ENCODE measurements at regions not wholly inside any gene's neighbourhood (a gene's known extent, or its start where the extent isn't known, plus 50 kb on each side); places are given as distances from the start of the nearest gene placed in this dataset.

DNA sequence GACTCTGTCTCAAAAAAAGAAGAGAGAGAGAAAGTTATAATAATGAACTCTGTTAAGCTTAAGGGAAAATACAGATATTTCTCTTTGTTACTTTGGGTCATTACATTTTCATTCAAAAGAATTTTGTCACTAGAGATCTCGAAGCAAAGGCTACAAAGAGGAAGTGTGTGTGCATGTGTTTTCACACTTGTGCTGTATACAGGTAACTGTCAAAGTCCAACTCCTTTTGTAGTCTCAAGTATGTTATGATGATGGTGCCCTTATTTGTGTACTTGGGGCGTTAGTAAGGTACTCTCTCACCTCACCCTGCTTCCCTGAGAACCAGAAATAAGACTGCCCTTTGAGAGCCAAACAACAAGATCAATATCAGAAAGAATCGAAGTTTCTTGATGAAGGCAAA is 152.9 kb upstream of the ZNF644 start:
- TF ChIP-seq, protein P1, sequence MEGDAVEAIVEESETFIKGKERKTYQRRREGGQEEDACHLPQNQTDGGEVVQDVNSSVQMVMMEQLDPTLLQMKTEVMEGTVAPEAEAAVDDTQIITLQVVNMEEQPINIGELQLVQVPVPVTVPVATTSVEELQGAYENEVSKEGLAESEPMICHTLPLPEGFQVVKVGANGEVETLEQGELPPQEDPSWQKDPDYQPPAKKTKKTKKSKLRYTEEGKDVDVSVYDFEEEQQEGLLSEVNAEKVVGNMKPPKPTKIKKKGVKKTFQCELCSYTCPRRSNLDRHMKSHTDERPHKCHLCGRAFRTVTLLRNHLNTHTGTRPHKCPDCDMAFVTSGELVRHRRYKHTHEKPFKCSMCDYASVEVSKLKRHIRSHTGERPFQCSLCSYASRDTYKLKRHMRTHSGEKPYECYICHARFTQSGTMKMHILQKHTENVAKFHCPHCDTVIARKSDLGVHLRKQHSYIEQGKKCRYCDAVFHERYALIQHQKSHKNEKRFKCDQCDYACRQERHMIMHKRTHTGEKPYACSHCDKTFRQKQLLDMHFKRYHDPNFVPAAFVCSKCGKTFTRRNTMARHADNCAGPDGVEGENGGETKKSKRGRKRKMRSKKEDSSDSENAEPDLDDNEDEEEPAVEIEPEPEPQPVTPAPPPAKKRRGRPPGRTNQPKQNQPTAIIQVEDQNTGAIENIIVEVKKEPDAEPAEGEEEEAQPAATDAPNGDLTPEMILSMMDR (IDR thresholded peaks at IDR 0.05; ENCODE audit: low read depth, low read length, missing input control) = no peak
- TF ChIP-seq EGR1 (IDR thresholded peaks at IDR 0.05; ENCODE audit: low read depth in 2 of 2) (no peak), SP1 (IDR thresholded peaks at IDR 0.05) (no peak), HNF4G (IDR thresholded peaks at IDR 0.05) (no peak), TAF1 (conservative IDR thresholded peaks at IDR 0.05) (no peak), RAD21 (IDR thresholded peaks at IDR 0.05) (no peak), YY1 (IDR thresholded peaks at IDR 0.05) (no peak)
- TF ChIP-seq, protein P2, sequence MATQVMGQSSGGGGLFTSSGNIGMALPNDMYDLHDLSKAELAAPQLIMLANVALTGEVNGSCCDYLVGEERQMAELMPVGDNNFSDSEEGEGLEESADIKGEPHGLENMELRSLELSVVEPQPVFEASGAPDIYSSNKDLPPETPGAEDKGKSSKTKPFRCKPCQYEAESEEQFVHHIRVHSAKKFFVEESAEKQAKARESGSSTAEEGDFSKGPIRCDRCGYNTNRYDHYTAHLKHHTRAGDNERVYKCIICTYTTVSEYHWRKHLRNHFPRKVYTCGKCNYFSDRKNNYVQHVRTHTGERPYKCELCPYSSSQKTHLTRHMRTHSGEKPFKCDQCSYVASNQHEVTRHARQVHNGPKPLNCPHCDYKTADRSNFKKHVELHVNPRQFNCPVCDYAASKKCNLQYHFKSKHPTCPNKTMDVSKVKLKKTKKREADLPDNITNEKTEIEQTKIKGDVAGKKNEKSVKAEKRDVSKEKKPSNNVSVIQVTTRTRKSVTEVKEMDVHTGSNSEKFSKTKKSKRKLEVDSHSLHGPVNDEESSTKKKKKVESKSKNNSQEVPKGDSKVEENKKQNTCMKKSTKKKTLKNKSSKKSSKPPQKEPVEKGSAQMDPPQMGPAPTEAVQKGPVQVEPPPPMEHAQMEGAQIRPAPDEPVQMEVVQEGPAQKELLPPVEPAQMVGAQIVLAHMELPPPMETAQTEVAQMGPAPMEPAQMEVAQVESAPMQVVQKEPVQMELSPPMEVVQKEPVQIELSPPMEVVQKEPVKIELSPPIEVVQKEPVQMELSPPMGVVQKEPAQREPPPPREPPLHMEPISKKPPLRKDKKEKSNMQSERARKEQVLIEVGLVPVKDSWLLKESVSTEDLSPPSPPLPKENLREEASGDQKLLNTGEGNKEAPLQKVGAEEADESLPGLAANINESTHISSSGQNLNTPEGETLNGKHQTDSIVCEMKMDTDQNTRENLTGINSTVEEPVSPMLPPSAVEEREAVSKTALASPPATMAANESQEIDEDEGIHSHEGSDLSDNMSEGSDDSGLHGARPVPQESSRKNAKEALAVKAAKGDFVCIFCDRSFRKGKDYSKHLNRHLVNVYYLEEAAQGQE (IDR thresholded peaks at IDR 0.05) = no peak
- TF ChIP-seq, protein P3, sequence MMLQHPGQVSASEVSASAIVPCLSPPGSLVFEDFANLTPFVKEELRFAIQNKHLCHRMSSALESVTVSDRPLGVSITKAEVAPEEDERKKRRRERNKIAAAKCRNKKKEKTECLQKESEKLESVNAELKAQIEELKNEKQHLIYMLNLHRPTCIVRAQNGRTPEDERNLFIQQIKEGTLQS (IDR thresholded peaks at IDR 0.05) = no peak

All from liver (tissue), 3 donors.